Vagina (tissue), 2 donors: ENCODE measurements at regions not wholly inside any gene's neighbourhood (a gene's known extent, or its start where the extent isn't known, plus 50 kb on each side); places are given as distances from the start of the nearest gene placed in this dataset.

Experiments used
- POLR2A ChIP-seq, 2 donors: fragments of 450-650 bp; IDR thresholded peaks; one replicate each; pipeline ENCODE4 v1.6.1; 2017; ENCODE audit warnings: antibody characterized with exemption in 2 of 2, mild to moderate bottlenecking in 2 of 2, moderate library complexity in 2 of 2
- POLR2AphosphoS5 ChIP-seq, 2 donors: sonication (generic); formaldehyde crosslinking; IDR thresholded peaks; one replicate each; pipeline ENCODE4 v1.9.0; 2017; ENCODE audit warnings: antibody characterized with exemption in 2 of 2, mild to moderate bottlenecking in 2 of 2, low read depth in 1 of 2; ENCODE audit not compliant: insufficient read depth in 1 of 2
- TF ChIP-seq, protein P1 (sequence below), 3 experiments: fragments of 450-650 bp in 2 of 3; fragments of 200-600 bp in 1 of 3; sonication (generic) in 1 of 3; IDR thresholded peaks; one replicate each; pipeline ENCODE4 v1.5.1; 2017 to 2019; ENCODE audit warnings: antibody characterized with exemption in 3 of 3, mild to moderate bottlenecking in 2 of 3, moderate library complexity in 2 of 3

DNA sequence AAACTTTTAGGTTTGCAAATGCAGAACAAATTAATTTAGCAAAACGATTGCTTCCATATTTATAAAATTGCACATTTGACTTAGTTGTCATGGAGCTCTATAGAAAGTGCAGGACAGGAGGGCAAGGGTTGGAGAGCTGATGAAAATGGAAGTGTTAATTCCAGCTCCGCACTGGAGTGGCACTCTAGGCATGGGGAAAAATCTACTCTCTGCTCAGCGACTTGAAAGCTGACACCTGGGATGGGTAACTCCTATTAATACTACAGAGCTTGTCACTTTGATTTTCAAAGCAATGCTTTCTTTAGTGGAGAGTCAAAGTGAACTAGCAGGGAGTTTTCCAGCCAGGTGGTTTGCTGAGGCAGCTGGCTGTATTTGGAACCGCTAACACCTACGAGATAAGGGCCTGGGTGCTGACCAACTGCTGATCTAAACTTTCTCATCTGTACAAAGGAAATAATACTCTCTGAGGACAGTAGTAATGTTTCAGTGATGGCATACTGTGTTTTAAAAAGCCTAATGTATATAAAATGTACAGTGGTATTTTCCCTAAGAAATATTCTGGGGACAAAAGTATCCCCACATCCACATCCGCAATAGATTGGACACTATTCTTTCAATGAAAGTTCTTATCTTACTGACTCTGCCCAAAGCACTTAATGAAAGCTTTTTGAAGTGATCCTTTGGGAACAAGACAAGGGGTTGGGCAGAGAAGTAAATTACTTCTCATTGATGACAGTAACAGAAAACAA is 444.3 kb downstream of the GPAM start:
- TF ChIP-seq, protein P1, sequence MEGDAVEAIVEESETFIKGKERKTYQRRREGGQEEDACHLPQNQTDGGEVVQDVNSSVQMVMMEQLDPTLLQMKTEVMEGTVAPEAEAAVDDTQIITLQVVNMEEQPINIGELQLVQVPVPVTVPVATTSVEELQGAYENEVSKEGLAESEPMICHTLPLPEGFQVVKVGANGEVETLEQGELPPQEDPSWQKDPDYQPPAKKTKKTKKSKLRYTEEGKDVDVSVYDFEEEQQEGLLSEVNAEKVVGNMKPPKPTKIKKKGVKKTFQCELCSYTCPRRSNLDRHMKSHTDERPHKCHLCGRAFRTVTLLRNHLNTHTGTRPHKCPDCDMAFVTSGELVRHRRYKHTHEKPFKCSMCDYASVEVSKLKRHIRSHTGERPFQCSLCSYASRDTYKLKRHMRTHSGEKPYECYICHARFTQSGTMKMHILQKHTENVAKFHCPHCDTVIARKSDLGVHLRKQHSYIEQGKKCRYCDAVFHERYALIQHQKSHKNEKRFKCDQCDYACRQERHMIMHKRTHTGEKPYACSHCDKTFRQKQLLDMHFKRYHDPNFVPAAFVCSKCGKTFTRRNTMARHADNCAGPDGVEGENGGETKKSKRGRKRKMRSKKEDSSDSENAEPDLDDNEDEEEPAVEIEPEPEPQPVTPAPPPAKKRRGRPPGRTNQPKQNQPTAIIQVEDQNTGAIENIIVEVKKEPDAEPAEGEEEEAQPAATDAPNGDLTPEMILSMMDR (IDR thresholded peaks at IDR 0.05) = no peak
- no peak for TF ChIP-seq POLR2A (IDR thresholded peaks at IDR 0.05)
- TF ChIP-seq POLR2AphosphoS5 (IDR thresholded peaks at IDR 0.05; ENCODE audit: insufficient read depth in 1 of 2, low read depth in 1 of 2) = no peak
